Ishikawa (cell line): ENCODE measurements at regions not wholly inside any gene's neighbourhood (a gene's known extent, or its start where the extent isn't known, plus 50 kb on each side); places are given as distances from the start of the nearest gene placed in this dataset.

Experiments used
- CEBPB ChIP-seq: IDR thresholded peaks from 2 replicates; pipeline ENCODE4 v1.6.1; 2012
- CREB1 ChIP-seq: IDR thresholded peaks from 2 replicates; pipeline ENCODE4 v1.6.1; 2012; ENCODE audit warnings: low read depth
- EGR1 ChIP-seq: IDR thresholded peaks from 2 replicates; pipeline ENCODE4 v1.6.1; 2012
- EP300 ChIP-seq: IDR thresholded peaks from 2 replicates; pipeline ENCODE4 v1.6.1; 2012; ENCODE audit warnings: borderline replicate concordance
- FOXM1 ChIP-seq: IDR thresholded peaks from 2 replicates; pipeline ENCODE4 v1.6.1; 2012; ENCODE audit warnings: low read depth, borderline replicate concordance
- NFIC ChIP-seq: IDR thresholded peaks from 2 replicates; pipeline ENCODE4 v1.6.1; 2012
- RAD21 ChIP-seq: IDR thresholded peaks from 2 replicates; pipeline ENCODE4 v1.6.1; 2012; ENCODE audit warnings: low read depth
- TAF1 ChIP-seq: IDR thresholded peaks from 2 replicates; pipeline ENCODE4 v1.6.1; 2012; ENCODE audit warnings: low read depth, mild to moderate bottlenecking
- TCF12 ChIP-seq: IDR thresholded peaks from 2 replicates; pipeline ENCODE4 v1.6.1; 2012; ENCODE audit warnings: low read depth
- TEAD4 ChIP-seq: IDR thresholded peaks from 2 replicates; pipeline ENCODE4 v1.6.1; 2012
- YY1 ChIP-seq: IDR thresholded peaks from 2 replicates; pipeline ENCODE4 v1.6.1; 2012; ENCODE audit warnings: low read depth
- ZBTB7A ChIP-seq: IDR thresholded peaks from 2 replicates; pipeline ENCODE4 v1.6.1; 2012; ENCODE audit warnings: low read depth
- TF ChIP-seq, protein P1 (sequence below): IDR thresholded peaks from 2 replicates; pipeline ENCODE4 v1.6.1; 2012; ENCODE audit warnings: low read depth, mild to moderate bottlenecking
- TF ChIP-seq, protein P2 (sequence below): IDR thresholded peaks from 2 replicates; pipeline ENCODE4 v1.6.1; 2012
- TF ChIP-seq, protein P3 (sequence below): IDR thresholded peaks from 2 replicates; pipeline ENCODE4 v1.6.1; 2012

DNA sequence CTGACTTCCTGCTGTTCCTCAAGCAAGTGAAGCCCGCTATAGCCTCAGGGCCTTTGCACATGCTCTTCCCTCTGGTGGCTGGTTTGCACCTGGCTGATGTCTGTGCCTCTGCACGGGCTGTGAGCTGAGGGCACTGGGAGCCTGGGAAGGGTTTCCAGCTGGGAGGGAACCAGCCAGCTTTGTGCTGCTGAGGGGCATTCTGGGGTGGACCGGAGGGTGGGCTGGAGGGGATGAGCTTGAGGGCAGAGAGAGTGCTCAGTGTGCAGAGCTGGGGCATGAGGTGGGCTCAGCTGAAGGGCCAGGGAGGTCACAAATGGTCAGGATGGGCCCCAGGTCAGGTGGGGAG, 305.7 kb downstream of the MATN1 start:
- TF ChIP-seq, protein P1, sequence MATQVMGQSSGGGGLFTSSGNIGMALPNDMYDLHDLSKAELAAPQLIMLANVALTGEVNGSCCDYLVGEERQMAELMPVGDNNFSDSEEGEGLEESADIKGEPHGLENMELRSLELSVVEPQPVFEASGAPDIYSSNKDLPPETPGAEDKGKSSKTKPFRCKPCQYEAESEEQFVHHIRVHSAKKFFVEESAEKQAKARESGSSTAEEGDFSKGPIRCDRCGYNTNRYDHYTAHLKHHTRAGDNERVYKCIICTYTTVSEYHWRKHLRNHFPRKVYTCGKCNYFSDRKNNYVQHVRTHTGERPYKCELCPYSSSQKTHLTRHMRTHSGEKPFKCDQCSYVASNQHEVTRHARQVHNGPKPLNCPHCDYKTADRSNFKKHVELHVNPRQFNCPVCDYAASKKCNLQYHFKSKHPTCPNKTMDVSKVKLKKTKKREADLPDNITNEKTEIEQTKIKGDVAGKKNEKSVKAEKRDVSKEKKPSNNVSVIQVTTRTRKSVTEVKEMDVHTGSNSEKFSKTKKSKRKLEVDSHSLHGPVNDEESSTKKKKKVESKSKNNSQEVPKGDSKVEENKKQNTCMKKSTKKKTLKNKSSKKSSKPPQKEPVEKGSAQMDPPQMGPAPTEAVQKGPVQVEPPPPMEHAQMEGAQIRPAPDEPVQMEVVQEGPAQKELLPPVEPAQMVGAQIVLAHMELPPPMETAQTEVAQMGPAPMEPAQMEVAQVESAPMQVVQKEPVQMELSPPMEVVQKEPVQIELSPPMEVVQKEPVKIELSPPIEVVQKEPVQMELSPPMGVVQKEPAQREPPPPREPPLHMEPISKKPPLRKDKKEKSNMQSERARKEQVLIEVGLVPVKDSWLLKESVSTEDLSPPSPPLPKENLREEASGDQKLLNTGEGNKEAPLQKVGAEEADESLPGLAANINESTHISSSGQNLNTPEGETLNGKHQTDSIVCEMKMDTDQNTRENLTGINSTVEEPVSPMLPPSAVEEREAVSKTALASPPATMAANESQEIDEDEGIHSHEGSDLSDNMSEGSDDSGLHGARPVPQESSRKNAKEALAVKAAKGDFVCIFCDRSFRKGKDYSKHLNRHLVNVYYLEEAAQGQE = no peak
- TF ChIP-seq EP300 (no peak), CEBPB (no peak), TAF1 (no peak), NFIC (no peak), CREB1 (no peak), TEAD4 (no peak), TCF12 (no peak), EGR1 (no peak), RAD21 (no peak), FOXM1 (no peak), ZBTB7A (no peak)
- TF ChIP-seq, protein P2, sequence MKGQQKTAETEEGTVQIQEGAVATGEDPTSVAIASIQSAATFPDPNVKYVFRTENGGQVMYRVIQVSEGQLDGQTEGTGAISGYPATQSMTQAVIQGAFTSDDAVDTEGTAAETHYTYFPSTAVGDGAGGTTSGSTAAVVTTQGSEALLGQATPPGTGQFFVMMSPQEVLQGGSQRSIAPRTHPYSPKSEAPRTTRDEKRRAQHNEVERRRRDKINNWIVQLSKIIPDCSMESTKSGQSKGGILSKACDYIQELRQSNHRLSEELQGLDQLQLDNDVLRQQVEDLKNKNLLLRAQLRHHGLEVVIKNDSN = no peak
- TF ChIP-seq, protein P3, sequence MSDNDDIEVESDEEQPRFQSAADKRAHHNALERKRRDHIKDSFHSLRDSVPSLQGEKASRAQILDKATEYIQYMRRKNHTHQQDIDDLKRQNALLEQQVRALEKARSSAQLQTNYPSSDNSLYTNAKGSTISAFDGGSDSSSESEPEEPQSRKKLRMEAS = no peak

DNA sequence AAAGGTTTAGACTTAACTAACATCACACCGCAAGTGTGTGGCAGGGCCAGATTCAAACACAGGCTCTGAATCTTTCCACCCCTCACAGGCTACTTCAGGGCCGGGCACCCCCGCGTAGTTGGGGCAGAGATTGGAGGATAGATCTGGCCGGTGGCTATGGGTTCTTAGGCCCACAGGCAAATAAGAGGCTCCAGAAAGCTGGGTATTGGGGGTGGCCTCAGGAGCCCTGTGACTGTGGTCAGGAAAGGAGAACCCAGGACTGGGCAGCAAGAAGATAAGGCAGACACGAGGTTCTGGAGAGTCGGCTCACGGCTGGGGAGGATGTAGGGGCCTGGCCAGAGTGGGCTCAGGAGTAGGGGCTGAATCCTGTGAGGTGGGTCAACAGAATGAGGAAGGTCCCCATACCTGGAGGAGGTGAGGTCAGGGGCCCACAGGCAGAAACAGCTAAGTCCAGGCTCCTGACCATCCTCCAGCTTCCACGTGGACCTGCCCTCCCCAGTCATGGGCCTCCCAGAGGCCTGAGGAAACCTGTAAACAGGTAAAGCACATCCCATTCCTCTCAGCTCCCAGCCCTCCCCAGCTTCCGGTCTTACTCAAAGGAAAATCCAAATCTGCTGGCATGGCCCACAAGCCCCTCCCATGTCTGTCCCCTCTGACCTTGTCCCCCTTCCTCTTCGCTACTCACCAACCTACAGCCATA, 306.2 kb downstream of the MATN1 start:
- TF ChIP-seq TAF1 = no peak
- TF ChIP-seq, protein P2 = no peak
- no peak for TF ChIP-seq EP300
- TF ChIP-seq RAD21 = no peak
- TF ChIP-seq, protein P1 = no peak
- TF ChIP-seq CEBPB = no peak
- no peak for TF ChIP-seq TEAD4

DNA sequence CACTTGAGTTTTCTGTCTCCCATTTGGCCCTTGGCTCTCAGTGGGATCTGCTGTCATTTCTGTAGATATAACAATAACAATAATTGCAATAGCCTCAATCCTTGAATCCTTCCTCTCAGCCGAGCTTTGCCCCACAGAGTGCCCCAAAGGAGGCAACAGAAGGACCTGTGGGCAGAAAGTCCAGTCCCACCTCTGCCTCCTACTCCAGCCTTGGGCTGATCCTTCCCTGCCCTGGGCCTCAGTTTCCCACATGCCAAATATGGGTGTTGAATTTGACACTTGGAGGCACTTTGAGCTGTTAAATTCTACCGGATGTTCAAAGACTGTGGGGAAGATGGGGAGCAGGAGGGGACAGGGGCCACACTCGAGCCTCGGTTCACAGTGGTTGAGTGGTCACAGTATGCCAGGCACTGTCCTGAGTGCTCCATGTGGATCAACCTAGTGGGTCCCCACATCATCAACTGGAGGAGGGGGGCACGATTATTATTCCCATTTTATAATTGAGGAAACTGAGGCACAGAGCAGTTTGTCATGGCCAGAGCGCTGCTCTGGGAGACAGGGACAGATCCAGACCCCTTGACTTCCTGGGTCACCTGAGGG, 307.1 kb downstream of the MATN1 start:
- TF ChIP-seq CREB1 = no peak

DNA sequence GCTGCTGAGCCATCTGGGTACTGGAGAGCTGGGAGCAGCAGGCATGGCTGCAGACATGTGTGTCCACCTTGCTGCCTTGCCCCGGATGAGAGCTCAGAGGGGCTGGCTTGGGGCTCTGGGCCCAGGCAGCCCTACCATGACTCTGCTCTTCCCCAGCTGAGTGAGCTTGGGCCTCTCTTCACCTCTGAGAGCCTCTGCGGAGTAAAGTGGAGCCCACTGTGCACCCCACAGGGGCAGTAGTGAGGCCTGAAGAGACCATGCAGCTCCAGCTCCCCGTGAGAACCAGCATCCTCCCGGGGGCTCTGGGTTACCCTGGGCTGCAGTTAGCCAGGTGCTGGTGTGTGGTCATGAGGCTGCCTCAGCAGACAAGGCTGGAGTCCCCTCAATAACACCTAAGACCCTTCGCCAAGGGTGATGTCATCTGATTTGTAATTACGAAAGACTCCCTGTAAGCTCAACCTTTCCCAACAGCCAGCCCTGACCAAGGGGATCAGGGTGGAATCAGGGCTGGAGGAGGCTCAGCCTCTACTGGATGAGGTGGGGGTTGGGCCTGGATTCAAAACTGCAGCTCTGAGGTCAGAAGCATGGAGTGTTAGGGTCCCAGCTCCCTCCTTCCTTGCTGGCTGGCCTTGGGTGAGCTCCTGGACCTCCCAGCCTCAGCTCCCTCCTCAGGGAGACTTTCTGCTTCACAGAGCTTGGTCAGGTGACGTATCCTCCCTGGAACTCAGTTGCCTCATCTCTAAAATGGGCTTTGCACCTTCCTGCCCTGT, 308.0 kb downstream of the MATN1 start:
- no peak for TF ChIP-seq ZBTB7A
- TF ChIP-seq, protein P2 = no peak
- no peak for TF ChIP-seq TEAD4
- TF ChIP-seq FOXM1 = no peak
- TF ChIP-seq CREB1 = no peak
- TF ChIP-seq NFIC = no peak
- no peak for TF ChIP-seq TAF1

DNA sequence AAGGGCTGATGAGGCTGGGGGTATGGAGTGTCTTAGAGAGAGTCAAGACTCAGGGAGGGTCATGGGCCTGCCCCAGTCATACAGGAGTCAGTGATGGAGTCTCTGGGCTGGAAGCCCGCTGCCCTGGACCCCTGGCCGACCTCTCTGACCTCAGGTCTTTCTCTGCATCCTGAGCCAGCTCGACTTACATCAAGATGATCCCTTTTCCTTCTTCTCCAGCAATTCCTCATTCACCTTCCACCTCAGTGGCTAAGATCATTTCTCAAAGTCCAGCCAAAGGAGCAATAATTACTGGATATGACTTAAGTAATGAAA, 308.6 kb downstream of the MATN1 start:
- TF ChIP-seq TEAD4 = no peak
- TF ChIP-seq NFIC = no peak
- TF ChIP-seq, protein P3 = no peak
- no peak for TF ChIP-seq YY1
- TF ChIP-seq TAF1 = no peak
- TF ChIP-seq RAD21 = no peak
